Right lobe of liver (tissue), 6 donors: ENCODE measurements at regions not wholly inside any gene's neighbourhood (a gene's known extent, or its start where the extent isn't known, plus 50 kb on each side); places are given as distances from the start of the nearest gene placed in this dataset.

ENCODE experiments used
- ATAC-seq, 4 donors: fragments of 200-7000 bp; cut with Tn5 transposase; one replicate each; pipeline ENCODE4 v1.9.1; 2020; ENCODE audit warnings: mild to moderate bottlenecking in 4 of 4, moderate library complexity in 4 of 4
- DNase-seq, 3 donors: peaks; one replicate each; pipeline ENCODE4 v3.0.0-alpha.2; 2020
- H3K27ac ChIP-seq, 3 donors: fragments of 200-600 bp; one replicate each; pipeline ENCODE4 v1.8.0; 2022
- H3K27me3 ChIP-seq, 2 donors: fragments of 200-600 bp; one replicate each; pipeline ENCODE4 v1.8.0; 2022
- H3K36me3 ChIP-seq, 4 donors: fragments of 200-600 bp; sonication (generic) in 1 of 4; one replicate each; pipeline versions ENCODE4 v1.5.1 to v1.8.0; 2017 to 2022; ENCODE audit warnings: control low read depth in 1 of 4
- H3K4me1 ChIP-seq, 4 donors: fragments of 200-600 bp; sonication (generic) in 1 of 4; one replicate each; pipeline versions ENCODE4 v1.5.1 to v1.8.0; 2017 to 2022; ENCODE audit warnings: control low read depth in 1 of 4
- H3K4me3 ChIP-seq, 3 donors: fragments of 200-600 bp; one replicate each; pipeline ENCODE4 v1.8.0; 2022
- H3K9me3 ChIP-seq, 4 donors: fragments of 200-600 bp; sonication (generic) in 1 of 4; one replicate each; pipeline versions ENCODE4 v1.5.1 to v1.8.0; 2017 to 2022; ENCODE audit warnings: control low read depth in 1 of 4
- CTCF ChIP-seq, 4 donors: fragments of 200-600 bp in 3 of 4; fragments of 450-650 bp in 1 of 4; IDR thresholded peaks; one replicate each; pipeline versions ENCODE4 v1.5.1 to v1.8.0; 2016 to 2022; ENCODE audit warnings: antibody characterized with exemption in 4 of 4, mild to moderate bottlenecking in 2 of 4
- POLR2A ChIP-seq: fragments of 450-650 bp; IDR thresholded peaks from one replicate; pipeline ENCODE4 v1.6.1; 2017; ENCODE audit warnings: antibody characterized with exemption, mild to moderate bottlenecking
- WGBS: methylation state at CpG from one replicate; pipeline ENCODE4 v1.1.6; 2018; ENCODE audit warnings: low coverage, low lambda C conversion rate; ENCODE audit not compliant: insufficient coverage; ENCODE audit errors: missing lambda C conversion rate; 5-methylcytosine and 5-hydroxymethylcytosine counted together
- intact Hi-C, 2 donors: fragments of 100-400 bp; cut with DNase I; formaldehyde crosslinking; loops; one replicate each; pipeline versions ENCODE4 v1.11.2 to v1.14.1; 2022
- donor health status: DM: no; HTN: yes; CAD: no.
- donor health status: DM: no; HTN: no; CAD: no.
- donor health status: DM: no; HTN: no; CAD: no.
- donor health status: DM: no; HTN: yes; CAD: no.
- donor health status: DM: no; HTN: yes; CAD: no.

GRCh38 chr5:155844542-155844941 is 482.4 kb upstream of the SGCD start:
- no peaks in the 10 kb centered on the region for H3K4me1 ChIP-seq
- DNase-seq (no peak), ATAC-seq (no peak)
- H3K9me3 ChIP-seq, result no peaks in the 10 kb centered on the region
- H3K4me3 ChIP-seq, result no peak overlapping the region
- TF ChIP-seq POLR2A (no peak), CTCF (IDR thresholded peaks at IDR 0.05) (no peak)
- whole genome bisulfite sequencing, result 53% methylated on average over 3 of the region's 4 CpGs
- H3K27ac ChIP-seq, result no peak overlapping the region
- H3K36me3 ChIP-seq, result no peaks in the 10 kb centered on the region
- intact Hi-C loops, result no loop called here
- no peaks in the 10 kb centered on the region for H3K27me3 ChIP-seq

- no peaks in the 10 kb centered on the region for H3K36me3 ChIP-seq
- no peaks in the 10 kb centered on the region for H3K4me1 ChIP-seq
- H3K9me3 ChIP-seq, result no peaks in the 10 kb centered on the region
- no peaks in the 10 kb centered on the region for H3K27me3 ChIP-seq
- no peak overlapping the region for H3K27ac ChIP-seq
- no peak for TF ChIP-seq CTCF (IDR thresholded peaks at IDR 0.05)
- no peak for TF ChIP-seq POLR2A
- DNase-seq (no peak), ATAC-seq (no peak)
- intact Hi-C loops, result no loop called here
- H3K4me3 ChIP-seq, result no peak overlapping the region
- WGBS, result 50% methylated on average over 2 of the region's 3 CpGs
Measured at GRCh38 chr5:155850370-155850769, 476.6 kb upstream of the SGCD start.

- 49% methylated on average over 3 of the region's 3 CpGs for WGBS
- TF ChIP-seq CTCF (IDR thresholded peaks at IDR 0.05), result no peak
- TF ChIP-seq POLR2A, result no peak
- Histone ChIP-seq H3K4me1 (no peaks in the 10 kb centered on the region), H3K27ac (no peak overlapping the region), H3K9me3 (no peaks in the 10 kb centered on the region), H3K4me3 (no peak overlapping the region), H3K36me3 (no peaks in the 10 kb centered on the region), H3K27me3 (no peaks in the 10 kb centered on the region)
- ATAC-seq, result no peak
- intact Hi-C loops, result no loop called here
- DNase-seq, result no peak
Measured at GRCh38 chr5:155866971-155867370, 460.0 kb upstream of the SGCD start.

GRCh38 chr5:155867522-155868088 is 459.4 kb upstream of the SGCD start:
- 83% methylated on average over 2 of the region's 2 CpGs for WGBS
- H3K27me3 ChIP-seq, result no peaks in the 10 kb centered on the region
- no peak overlapping the region for H3K4me3 ChIP-seq
- DNase-seq (no peak), ATAC-seq (no peak)
- H3K27ac ChIP-seq, result no peak overlapping the region
- intact Hi-C loops, result no loop called here
- no peaks in the 10 kb centered on the region for H3K4me1 ChIP-seq
- TF ChIP-seq POLR2A, result no peak
- no peak for TF ChIP-seq CTCF (IDR thresholded peaks at IDR 0.05)
- no peaks in the 10 kb centered on the region for H3K36me3 ChIP-seq
- H3K9me3 ChIP-seq, result no peaks in the 10 kb centered on the region

GRCh38 chr5:155870636-155871035 is 456.3 kb upstream of the SGCD start:
- WGBS, result 41% methylated on average over 7 of the region's 7 CpGs

More at GRCh38 chr5:155870636-155871035, 456.3 kb upstream of the SGCD start:
- H3K4me1 ChIP-seq, result no peaks in the 10 kb centered on the region
- ATAC-seq (peak in 3 of 4 donors; percentile 48 to 79 (median 64)), DNase-seq (no peak)
- H3K4me3 ChIP-seq, result no peak overlapping the region
- intact Hi-C loops, result no loop called here
- TF ChIP-seq CTCF (IDR thresholded peaks at IDR 0.05) (no peak), POLR2A (no peak)
- no peaks in the 10 kb centered on the region for H3K27me3 ChIP-seq
- no peaks in the 10 kb centered on the region for H3K36me3 ChIP-seq
- no peak overlapping the region for H3K27ac ChIP-seq
- no peaks in the 10 kb centered on the region for H3K9me3 ChIP-seq
